HL-60 (cell line): ENCODE measurements at regions not wholly inside any gene's neighbourhood (a gene's known extent, or its start where the extent isn't known, plus 50 kb on each side); places are given as distances from the start of the nearest gene placed in this dataset.

ENCODE experiments used
- CTCF ChIP-seq: IDR thresholded peaks from one replicate; pipeline ENCODE4 v1.5.1; 2011; ENCODE audit warnings: low read length, control low read depth, inconsistent platforms; ENCODE audit not compliant: insufficient read depth
- POLR2AphosphoS5 ChIP-seq: IDR thresholded peaks from 2 replicates; pipeline ENCODE4 v1.6.1; 2012; ENCODE audit warnings: low read depth
- TF ChIP-seq, protein P1 (sequence below): IDR thresholded peaks from 2 replicates; pipeline ENCODE4 v1.6.1; 2012; ENCODE audit warnings: low read depth; ENCODE audit not compliant: insufficient replicate concordance

DNA sequence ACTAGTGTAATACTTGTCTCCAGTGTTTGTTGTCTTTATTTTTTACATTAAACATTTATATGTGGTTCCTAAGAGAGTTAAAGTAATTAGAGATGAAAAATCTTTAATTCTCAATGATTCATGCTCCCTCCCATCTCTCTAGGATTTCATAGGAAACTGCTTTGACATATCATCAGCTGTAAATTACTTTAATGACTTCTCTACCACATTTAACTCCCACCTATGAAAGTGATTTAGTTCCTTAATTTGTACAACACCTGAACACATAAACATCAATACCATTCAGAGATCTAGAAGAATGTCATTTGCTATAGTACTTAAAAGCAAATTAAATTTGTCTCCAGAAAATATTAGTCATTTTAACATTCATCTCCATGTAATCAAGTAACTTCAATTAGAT is 524.2 kb upstream of the CHAC2 start:
- no peak for TF ChIP-seq CTCF
- TF ChIP-seq, protein P1, sequence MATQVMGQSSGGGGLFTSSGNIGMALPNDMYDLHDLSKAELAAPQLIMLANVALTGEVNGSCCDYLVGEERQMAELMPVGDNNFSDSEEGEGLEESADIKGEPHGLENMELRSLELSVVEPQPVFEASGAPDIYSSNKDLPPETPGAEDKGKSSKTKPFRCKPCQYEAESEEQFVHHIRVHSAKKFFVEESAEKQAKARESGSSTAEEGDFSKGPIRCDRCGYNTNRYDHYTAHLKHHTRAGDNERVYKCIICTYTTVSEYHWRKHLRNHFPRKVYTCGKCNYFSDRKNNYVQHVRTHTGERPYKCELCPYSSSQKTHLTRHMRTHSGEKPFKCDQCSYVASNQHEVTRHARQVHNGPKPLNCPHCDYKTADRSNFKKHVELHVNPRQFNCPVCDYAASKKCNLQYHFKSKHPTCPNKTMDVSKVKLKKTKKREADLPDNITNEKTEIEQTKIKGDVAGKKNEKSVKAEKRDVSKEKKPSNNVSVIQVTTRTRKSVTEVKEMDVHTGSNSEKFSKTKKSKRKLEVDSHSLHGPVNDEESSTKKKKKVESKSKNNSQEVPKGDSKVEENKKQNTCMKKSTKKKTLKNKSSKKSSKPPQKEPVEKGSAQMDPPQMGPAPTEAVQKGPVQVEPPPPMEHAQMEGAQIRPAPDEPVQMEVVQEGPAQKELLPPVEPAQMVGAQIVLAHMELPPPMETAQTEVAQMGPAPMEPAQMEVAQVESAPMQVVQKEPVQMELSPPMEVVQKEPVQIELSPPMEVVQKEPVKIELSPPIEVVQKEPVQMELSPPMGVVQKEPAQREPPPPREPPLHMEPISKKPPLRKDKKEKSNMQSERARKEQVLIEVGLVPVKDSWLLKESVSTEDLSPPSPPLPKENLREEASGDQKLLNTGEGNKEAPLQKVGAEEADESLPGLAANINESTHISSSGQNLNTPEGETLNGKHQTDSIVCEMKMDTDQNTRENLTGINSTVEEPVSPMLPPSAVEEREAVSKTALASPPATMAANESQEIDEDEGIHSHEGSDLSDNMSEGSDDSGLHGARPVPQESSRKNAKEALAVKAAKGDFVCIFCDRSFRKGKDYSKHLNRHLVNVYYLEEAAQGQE, result no peak
- TF ChIP-seq POLR2AphosphoS5, result no peak
